ENCODE measurements at regions not wholly inside any gene's neighbourhood (a gene's known extent, or its start where the extent isn't known, plus 50 kb on each side); places are given as distances from the start of the nearest gene placed in this dataset.

DNA sequence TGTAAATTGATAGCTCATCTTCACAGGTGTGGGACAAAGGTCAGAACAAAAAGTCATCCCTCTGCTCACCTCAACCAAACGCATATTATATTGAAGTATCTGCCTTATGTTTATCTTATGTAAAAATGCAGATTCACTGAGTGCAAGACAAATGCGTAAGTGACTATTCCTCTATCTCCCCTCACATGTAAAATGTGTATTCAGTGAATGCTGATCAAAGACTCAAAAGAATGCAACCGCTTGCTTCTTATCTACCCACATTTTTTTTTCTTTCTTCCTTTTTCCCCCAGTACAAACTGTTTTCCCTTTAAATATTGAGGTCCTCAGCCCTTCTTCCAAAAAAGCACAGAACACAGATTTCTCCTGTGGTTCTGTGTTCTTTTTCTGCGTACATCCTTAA lies 1882.9 kb downstream of the NCAM2 start:
- TF ChIP-seq, protein P1, sequence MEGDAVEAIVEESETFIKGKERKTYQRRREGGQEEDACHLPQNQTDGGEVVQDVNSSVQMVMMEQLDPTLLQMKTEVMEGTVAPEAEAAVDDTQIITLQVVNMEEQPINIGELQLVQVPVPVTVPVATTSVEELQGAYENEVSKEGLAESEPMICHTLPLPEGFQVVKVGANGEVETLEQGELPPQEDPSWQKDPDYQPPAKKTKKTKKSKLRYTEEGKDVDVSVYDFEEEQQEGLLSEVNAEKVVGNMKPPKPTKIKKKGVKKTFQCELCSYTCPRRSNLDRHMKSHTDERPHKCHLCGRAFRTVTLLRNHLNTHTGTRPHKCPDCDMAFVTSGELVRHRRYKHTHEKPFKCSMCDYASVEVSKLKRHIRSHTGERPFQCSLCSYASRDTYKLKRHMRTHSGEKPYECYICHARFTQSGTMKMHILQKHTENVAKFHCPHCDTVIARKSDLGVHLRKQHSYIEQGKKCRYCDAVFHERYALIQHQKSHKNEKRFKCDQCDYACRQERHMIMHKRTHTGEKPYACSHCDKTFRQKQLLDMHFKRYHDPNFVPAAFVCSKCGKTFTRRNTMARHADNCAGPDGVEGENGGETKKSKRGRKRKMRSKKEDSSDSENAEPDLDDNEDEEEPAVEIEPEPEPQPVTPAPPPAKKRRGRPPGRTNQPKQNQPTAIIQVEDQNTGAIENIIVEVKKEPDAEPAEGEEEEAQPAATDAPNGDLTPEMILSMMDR (IDR thresholded peaks at IDR 0.05; ENCODE audit: low read depth, low read length): no peak
- TF ChIP-seq EZH2phosphoT487 (IDR thresholded peaks at IDR 0.05; ENCODE audit: low read depth): no peak

All from OCI-LY3 (cell line).